BLaER1 (cell line): ENCODE measurements at regions not wholly inside any gene's neighbourhood (a gene's known extent, or its start where the extent isn't known, plus 50 kb on each side); places are given as distances from the start of the nearest gene placed in this dataset.

ENCODE experiments used
- H3K27ac ChIP-seq: shearing (Covaris generic); formaldehyde crosslinking; 2 replicates; pipeline ENCODE4 v1.8.1; 2022
- H3K27me3 ChIP-seq: shearing (Covaris generic); formaldehyde crosslinking; 2 replicates; pipeline ENCODE4 v1.8.1; 2022
- H3K36me3 ChIP-seq: shearing (Covaris generic); formaldehyde crosslinking; 2 replicates; pipeline ENCODE4 v1.8.1; 2022
- H3K4me1 ChIP-seq: shearing (Covaris generic); formaldehyde crosslinking; 2 replicates; pipeline ENCODE4 v1.8.1; 2022
- H3K4me2 ChIP-seq: shearing (Covaris generic); formaldehyde crosslinking; 2 replicates; pipeline ENCODE4 v1.8.1; 2022
- H3K4me3 ChIP-seq: shearing (Covaris generic); formaldehyde crosslinking; 2 replicates; pipeline ENCODE4 v1.8.1; 2022
- H3K9ac ChIP-seq: shearing (Covaris generic); formaldehyde crosslinking; 2 replicates; pipeline ENCODE4 v1.8.1; 2022
- H3K9me3 ChIP-seq: shearing (Covaris generic); formaldehyde crosslinking; 2 replicates; pipeline ENCODE4 v1.8.1; 2022
- H4K20me1 ChIP-seq: shearing (Covaris generic); formaldehyde crosslinking; 2 replicates; pipeline ENCODE4 v1.8.1; 2022
- Cebpa-rat ChIP-seq: shearing (Covaris generic); IDR thresholded peaks from 2 replicates; pipeline ENCODE4 v1.8.1; 2022

- Histone ChIP-seq H3K9me3 (no peaks in the 10 kb centered on the region), H3K9ac (no peak overlapping the region), H3K27me3 (no peaks in the 10 kb centered on the region), H3K27ac (no peak overlapping the region), H4K20me1 (no peaks in the 10 kb centered on the region), H3K4me1 (no peaks in the 10 kb centered on the region), H3K4me2 (no peak overlapping the region), H3K4me3 (no peak overlapping the region), H3K36me3 (no peaks in the 10 kb centered on the region)
- TF ChIP-seq Cebpa-rat = no peak
These were observed 205.1 kb upstream of the UGT8 start for GRCh38 chr4:114393295-114394038.

DNA sequence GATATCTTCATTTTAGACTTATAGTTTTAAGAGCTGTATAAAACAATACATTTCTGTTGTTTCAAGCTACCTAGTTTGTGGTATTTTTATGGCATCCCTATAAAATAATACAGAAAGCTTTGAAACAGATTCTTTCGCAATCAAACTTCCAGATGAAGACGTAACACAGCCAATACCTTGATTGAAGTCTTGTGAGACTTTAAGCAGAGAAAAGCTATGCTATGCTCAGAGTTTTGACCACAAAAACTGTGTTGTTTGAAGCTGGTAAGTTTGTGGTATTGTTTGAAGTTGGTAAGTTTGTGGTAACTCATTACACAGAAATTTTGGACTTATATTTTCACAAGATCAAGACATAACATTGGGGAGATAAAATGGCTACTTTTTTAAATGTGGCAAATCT, 201.8 kb upstream of the UGT8 start:
- Histone ChIP-seq H4K20me1 (no peaks in the 10 kb centered on the region), H3K36me3 (no peaks in the 10 kb centered on the region), H3K27ac (no peak overlapping the region), H3K9me3 (no peaks in the 10 kb centered on the region), H3K4me2 (no peak overlapping the region), H3K4me3 (no peak overlapping the region), H3K27me3 (no peaks in the 10 kb centered on the region), H3K4me1 (no peaks in the 10 kb centered on the region), H3K9ac (no peak overlapping the region)
- 0 out of 2 replicates have a peak, but pooled peaks have one; percentile 17 for TF ChIP-seq Cebpa-rat

GRCh38 chr4:114398410-114398809, 200.2 kb upstream of the UGT8 start:
- Histone ChIP-seq H3K9me3 (no peaks in the 10 kb centered on the region), H3K4me2 (no peak overlapping the region), H3K27ac (no peak overlapping the region), H3K4me3 (no peak overlapping the region), H4K20me1 (no peaks in the 10 kb centered on the region), H3K36me3 (no peaks in the 10 kb centered on the region), H3K27me3 (no peaks in the 10 kb centered on the region), H3K9ac (no peak overlapping the region), H3K4me1 (no peaks in the 10 kb centered on the region)
- no peak for TF ChIP-seq Cebpa-rat

DNA sequence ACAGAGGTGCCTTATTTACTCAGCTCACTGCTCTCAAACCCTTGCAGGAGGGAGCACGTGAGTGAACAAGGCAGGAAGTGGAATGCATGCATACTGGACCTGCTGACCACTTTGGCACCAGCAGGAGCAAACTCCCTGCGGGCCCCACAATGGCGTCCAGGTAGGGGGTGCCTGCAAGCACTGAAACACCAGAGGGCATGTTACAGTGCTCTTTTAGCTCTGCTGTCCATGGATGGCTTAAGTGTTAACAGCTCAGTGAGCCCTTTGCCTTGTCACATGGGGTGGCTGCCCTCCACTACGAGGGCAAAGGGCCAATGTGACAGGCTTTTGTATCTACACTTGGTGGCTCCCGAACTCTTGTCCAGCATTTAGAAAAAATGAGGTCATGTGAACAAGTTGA, 199.5 kb upstream of the UGT8 start:
- H4K20me1 ChIP-seq = no peaks in the 10 kb centered on the region
- H3K27me3 ChIP-seq = no peaks in the 10 kb centered on the region

DNA sequence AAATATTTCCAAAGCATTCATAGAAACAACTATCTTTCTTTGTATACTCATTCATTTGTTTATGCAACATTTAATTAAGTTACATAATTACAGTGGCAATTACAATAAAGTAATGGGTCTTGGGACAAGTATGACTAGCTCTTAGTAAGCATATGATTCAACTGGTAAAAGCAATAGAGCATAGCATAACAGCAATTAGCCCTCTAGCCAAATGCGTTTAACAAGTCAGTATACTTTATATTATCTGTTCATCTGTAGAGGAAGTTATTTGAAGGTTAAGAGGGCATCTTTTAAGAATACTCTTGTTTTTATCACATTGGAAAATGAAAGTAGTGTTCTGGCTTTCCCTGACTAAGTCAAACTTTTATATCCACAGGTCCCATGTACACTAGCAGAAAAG, 198.1 kb upstream of the UGT8 start:
- no peaks in the 10 kb centered on the region for H4K20me1 ChIP-seq
- H3K4me3 ChIP-seq = no peak overlapping the region
- no peak for TF ChIP-seq Cebpa-rat
- H3K36me3 ChIP-seq = no peaks in the 10 kb centered on the region
- H3K9me3 ChIP-seq = no peaks in the 10 kb centered on the region
- H3K4me2 ChIP-seq = no peak overlapping the region
- no peaks in the 10 kb centered on the region for H3K27me3 ChIP-seq
- H3K9ac ChIP-seq = no peak overlapping the region
- no peaks in the 10 kb centered on the region for H3K4me1 ChIP-seq
- H3K27ac ChIP-seq = no peak overlapping the region

More for the DNA sequence above, 199.5 kb upstream of the UGT8 start:
- no peak overlapping the region for H3K4me2 ChIP-seq
- no peaks in the 10 kb centered on the region for H3K9me3 ChIP-seq
- H3K36me3 ChIP-seq = no peaks in the 10 kb centered on the region
- H3K4me1 ChIP-seq = no peaks in the 10 kb centered on the region
- H3K9ac ChIP-seq = no peak overlapping the region
- no peak for TF ChIP-seq Cebpa-rat
- H3K27ac ChIP-seq = no peak overlapping the region
- H3K4me3 ChIP-seq = no peak overlapping the region

DNA sequence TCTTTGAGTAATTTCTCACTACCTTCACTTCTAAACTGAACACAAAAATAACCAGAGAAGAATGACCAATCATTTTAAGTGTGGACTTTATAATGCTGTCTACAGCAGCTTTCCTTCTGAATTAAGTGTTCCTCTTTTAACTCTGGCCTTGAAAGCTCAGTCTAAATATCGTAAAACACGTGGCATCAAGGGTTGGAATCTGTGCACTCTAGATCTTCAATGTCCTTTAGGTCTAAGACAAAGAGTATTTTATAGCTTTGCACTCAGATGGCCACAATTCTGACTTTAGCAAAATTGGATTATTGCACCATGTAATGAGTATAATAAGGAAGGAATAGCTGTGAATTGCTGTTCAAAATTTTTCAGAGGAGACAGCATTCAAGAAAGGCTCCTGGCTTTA, 197.1 kb upstream of the UGT8 start:
- no peak overlapping the region for H3K4me2 ChIP-seq
- H3K4me3 ChIP-seq = no peak overlapping the region
- H3K9ac ChIP-seq = no peak overlapping the region
- H3K27ac ChIP-seq = no peak overlapping the region
- no peaks in the 10 kb centered on the region for H3K9me3 ChIP-seq
- no peak for TF ChIP-seq Cebpa-rat
- H3K4me1 ChIP-seq = no peaks in the 10 kb centered on the region
- H3K27me3 ChIP-seq = no peaks in the 10 kb centered on the region
- no peaks in the 10 kb centered on the region for H4K20me1 ChIP-seq
- no peaks in the 10 kb centered on the region for H3K36me3 ChIP-seq

- Histone ChIP-seq H3K27ac (no peak overlapping the region), H3K27me3 (no peaks in the 10 kb centered on the region), H3K36me3 (no peaks in the 10 kb centered on the region), H4K20me1 (no peaks in the 10 kb centered on the region), H3K9me3 (peaks cover 7% of the 10 kb centered on the region; the same call in 1 of the 2 replicates), H3K4me2 (no peak overlapping the region), H3K9ac (no peak overlapping the region), H3K4me1 (no peaks in the 10 kb centered on the region), H3K4me3 (no peak overlapping the region)
- TF ChIP-seq Cebpa-rat = no peak
These were observed 181.4 kb upstream of the UGT8 start for GRCh38 chr4:114417214-114417613.

- H3K4me1 ChIP-seq = no peaks in the 10 kb centered on the region
- no peak overlapping the region for H3K4me3 ChIP-seq
- H3K27me3 ChIP-seq = no peaks in the 10 kb centered on the region
- no peak overlapping the region for H3K4me2 ChIP-seq
- H3K36me3 ChIP-seq = no peaks in the 10 kb centered on the region
- no peak overlapping the region for H3K27ac ChIP-seq
- no peak overlapping the region for H3K9ac ChIP-seq
- TF ChIP-seq Cebpa-rat = no peak
- H3K9me3 ChIP-seq = peaks cover 3% of the 10 kb centered on the region; the same call in 1 of the 2 replicates
- H4K20me1 ChIP-seq = no peaks in the 10 kb centered on the region
These were observed 178.5 kb upstream of the UGT8 start for GRCh38 chr4:114420069-114420468.

GRCh38 chr4:114423582-114423981, 175.0 kb upstream of the UGT8 start:
- Histone ChIP-seq H3K4me3 (no peak overlapping the region), H3K27ac (no peak overlapping the region), H3K4me1 (no peaks in the 10 kb centered on the region), H4K20me1 (no peaks in the 10 kb centered on the region), H3K27me3 (no peaks in the 10 kb centered on the region), H3K36me3 (no peaks in the 10 kb centered on the region), H3K4me2 (no peak overlapping the region), H3K9ac (no peak overlapping the region), H3K9me3 (no peaks in the 10 kb centered on the region)
- TF ChIP-seq Cebpa-rat = no peak

DNA sequence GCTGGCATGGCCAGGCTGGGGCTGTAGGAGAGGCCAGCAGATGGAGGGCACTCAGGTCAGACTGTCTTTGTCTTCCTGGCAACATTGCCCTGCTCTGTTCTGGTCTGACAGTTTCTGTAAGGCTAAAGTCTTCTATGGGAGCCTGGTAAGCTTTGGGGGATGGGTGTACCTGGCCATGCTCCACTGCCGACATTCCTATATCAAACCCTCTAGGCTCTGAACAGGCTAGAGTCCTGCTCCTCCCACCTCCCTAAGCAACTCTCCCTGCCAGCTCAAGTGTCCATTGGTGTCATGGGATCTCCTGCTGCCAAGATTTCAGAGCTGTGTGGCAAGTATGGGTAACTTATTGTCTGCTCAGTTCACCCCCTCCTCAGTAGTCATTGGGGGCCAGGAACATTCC, 163.5 kb upstream of the UGT8 start:
- Histone ChIP-seq H3K4me3 (no peak overlapping the region), H3K9me3 (no peaks in the 10 kb centered on the region), H3K9ac (no peak overlapping the region), H4K20me1 (no peaks in the 10 kb centered on the region), H3K36me3 (no peaks in the 10 kb centered on the region), H3K4me2 (no peak overlapping the region), H3K27me3 (no peaks in the 10 kb centered on the region), H3K27ac (no peak overlapping the region), H3K4me1 (no peaks in the 10 kb centered on the region)
- no peak for TF ChIP-seq Cebpa-rat

GRCh38 chr4:114442856-114443255, 155.8 kb upstream of the UGT8 start:
- no peak overlapping the region for H3K4me2 ChIP-seq
- H3K4me3 ChIP-seq = no peak overlapping the region
- no peaks in the 10 kb centered on the region for H3K36me3 ChIP-seq
- no peaks in the 10 kb centered on the region for H3K4me1 ChIP-seq
- H3K27me3 ChIP-seq = no peaks in the 10 kb centered on the region
- H3K27ac ChIP-seq = no peak overlapping the region
- no peak for TF ChIP-seq Cebpa-rat
- H4K20me1 ChIP-seq = no peaks in the 10 kb centered on the region
- no peak overlapping the region for H3K9ac ChIP-seq
- no peaks in the 10 kb centered on the region for H3K9me3 ChIP-seq
